ENCODE measurements at regions not wholly inside any gene's neighbourhood (a gene's known extent, or its start where the extent isn't known, plus 50 kb on each side); places are given as distances from the start of the nearest gene placed in this dataset.

DNA sequence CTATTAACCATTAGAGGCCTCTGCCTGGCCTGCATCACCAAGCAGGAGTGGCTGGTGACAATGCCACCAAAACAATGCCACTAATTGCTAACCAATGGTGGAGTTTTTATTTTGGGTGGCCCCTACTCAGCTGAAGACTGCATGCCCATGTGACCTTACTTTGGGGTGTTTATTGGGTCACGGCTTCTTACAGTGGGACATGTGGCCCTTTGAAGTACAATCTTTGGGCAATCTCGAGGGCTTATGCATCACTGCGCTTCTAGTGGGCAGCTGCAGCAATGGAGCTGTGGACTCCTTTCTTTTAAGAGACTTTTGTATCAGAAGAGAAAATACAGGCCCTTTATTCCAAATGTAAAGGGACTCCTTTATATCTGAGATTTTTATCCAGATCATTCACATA is 85.7 kb downstream of the IGLL5 start:
- no peaks in the 10 kb centered on the region for H3K36me3 Mint-ChIP-seq
- no peaks in the 10 kb centered on the region for H3K4me1 Mint-ChIP-seq (ENCODE audit: unreplicated experiment)
- no peaks in the 10 kb centered on the region for H3K9me3 Mint-ChIP-seq
- H3K27me3 Mint-ChIP-seq, result peaks cover 52% of the 10 kb centered on the region
- no peak for DNase-seq (ENCODE audit: extremely low spot score, unreplicated experiment)
- no peak overlapping the region for H3K4me3 Mint-ChIP-seq
- TF ChIP-seq, protein P1, sequence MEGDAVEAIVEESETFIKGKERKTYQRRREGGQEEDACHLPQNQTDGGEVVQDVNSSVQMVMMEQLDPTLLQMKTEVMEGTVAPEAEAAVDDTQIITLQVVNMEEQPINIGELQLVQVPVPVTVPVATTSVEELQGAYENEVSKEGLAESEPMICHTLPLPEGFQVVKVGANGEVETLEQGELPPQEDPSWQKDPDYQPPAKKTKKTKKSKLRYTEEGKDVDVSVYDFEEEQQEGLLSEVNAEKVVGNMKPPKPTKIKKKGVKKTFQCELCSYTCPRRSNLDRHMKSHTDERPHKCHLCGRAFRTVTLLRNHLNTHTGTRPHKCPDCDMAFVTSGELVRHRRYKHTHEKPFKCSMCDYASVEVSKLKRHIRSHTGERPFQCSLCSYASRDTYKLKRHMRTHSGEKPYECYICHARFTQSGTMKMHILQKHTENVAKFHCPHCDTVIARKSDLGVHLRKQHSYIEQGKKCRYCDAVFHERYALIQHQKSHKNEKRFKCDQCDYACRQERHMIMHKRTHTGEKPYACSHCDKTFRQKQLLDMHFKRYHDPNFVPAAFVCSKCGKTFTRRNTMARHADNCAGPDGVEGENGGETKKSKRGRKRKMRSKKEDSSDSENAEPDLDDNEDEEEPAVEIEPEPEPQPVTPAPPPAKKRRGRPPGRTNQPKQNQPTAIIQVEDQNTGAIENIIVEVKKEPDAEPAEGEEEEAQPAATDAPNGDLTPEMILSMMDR (conservative IDR thresholded peaks at IDR 0.05), result no peak
- no peak overlapping the region for H3K27ac Mint-ChIP-seq

DNA sequence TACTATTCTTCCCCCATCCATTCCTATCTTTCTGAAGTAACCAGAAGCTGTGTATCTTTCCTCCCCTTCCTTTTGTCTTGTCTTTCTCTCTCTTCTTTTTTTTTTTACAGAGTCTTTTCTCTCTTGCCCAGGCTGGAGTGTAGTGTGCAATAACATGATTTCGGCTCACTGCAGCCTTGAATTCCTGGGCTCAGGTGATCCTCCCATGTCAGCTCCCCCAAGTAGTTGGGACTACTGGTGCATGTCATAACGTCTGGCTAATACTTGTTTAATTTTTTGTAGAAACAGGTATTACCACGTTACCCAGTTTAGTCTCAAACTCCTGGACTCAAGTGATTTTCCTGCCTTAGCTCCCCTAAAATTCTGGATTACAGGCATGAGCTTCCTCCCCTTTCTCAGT is 86.5 kb downstream of the IGLL5 start:
- Mint-ChIP-seq H3K27me3 (peaks cover 51% of the 10 kb centered on the region), H3K4me1 (ENCODE audit: unreplicated experiment) (no peaks in the 10 kb centered on the region), H3K4me3 (no peak overlapping the region), H3K27ac (no peak overlapping the region), H3K9me3 (no peaks in the 10 kb centered on the region), H3K36me3 (no peaks in the 10 kb centered on the region)
- no peak for DNase-seq (ENCODE audit: extremely low spot score, unreplicated experiment)
- TF ChIP-seq, protein P1 (conservative IDR thresholded peaks at IDR 0.05), result no peak

DNA sequence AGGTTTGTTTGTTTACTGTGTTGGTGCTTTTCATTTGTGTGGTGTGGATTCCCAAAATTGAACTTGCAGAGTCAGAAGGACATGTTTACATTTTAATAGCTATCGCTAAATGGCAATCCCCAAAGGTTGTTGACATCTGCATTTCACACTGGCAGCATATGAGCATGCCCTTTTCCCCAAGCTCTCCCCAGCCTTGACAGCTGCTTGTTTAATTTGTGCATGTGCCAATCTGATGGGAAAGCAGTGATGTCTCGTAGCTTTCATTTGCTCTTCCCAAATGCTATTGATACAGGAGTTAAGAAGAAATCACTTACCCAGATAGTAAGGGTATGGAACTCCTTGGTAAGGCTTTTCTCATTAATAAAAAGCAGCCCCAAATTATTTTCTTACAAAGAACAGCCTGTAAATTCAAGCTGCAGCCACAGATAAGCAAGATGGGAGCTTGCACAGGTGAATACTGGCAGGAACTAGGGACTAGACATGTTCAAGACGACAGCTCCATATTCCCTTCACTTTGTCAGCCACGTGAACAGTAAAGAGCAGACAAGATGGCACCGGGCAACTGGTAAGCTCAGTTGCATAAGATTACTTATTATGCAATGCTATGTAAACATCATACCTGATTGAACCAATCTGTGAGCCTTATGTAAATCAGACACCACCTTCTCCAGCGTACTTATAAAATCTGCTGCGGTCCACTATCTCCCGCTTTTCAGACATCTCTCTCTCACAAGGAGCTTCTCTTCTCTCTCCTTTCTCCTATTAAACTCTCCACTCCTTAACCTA is 87.4 kb downstream of the IGLL5 start:
- H3K4me1 Mint-ChIP-seq (ENCODE audit: unreplicated experiment), result no peaks in the 10 kb centered on the region
- no peak overlapping the region for H3K27ac Mint-ChIP-seq
- peaks cover 43% of the 10 kb centered on the region for H3K27me3 Mint-ChIP-seq

DNA sequence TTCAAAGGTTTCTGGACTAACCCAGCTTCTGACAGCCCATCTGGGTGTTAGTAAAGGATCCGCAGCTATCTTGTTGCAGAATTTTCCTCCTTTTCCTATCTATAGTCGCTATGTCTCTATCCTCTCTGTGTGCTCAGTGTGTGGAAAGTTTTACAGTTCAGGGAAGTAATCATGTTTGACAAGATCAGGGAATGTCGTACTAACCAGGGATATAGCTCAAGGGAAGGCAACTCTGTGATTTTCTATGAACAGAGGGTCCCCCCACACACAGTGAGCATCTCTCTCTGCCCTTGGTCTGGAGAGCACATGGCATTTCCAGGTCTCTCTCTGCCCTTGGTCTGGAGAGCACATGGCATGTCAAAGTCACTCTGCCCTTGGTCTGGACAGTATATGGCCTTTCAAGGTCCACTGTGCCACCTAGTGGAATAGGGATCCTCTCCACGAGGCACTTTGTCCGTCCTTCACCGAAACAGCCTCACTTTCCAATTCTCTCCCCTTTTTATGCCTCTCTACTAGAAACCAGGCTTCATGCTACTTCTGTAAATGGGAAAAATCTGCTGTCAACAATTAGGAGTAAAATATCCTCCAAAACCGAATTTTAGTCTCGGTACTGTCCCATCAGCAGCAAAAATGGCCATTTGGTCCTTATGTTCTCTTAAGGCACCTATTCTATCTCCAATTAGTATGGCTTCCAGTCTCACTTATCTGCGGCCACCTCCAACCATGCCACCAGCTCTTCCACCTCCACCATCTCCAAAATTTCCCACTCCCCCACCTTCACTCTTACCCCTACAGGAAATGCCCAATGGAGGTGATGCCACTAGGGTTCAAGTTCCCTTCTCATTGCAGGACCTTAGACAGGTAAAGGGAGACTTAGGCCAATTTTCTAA is 88.7 kb downstream of the IGLL5 start:
- Mint-ChIP-seq H3K27me3 (peaks cover 31% of the 10 kb centered on the region), H3K4me3 (no peak overlapping the region), H3K4me1 (ENCODE audit: unreplicated experiment) (no peaks in the 10 kb centered on the region), H3K9me3 (peaks cover 6% of the 10 kb centered on the region), H3K27ac (no peak overlapping the region), H3K36me3 (no peaks in the 10 kb centered on the region)
- no peak for DNase-seq (ENCODE audit: extremely low spot score, unreplicated experiment)
- TF ChIP-seq, protein P1 (conservative IDR thresholded peaks at IDR 0.05), result no peak

More for the DNA sequence above, 87.4 kb downstream of the IGLL5 start:
- H3K36me3 Mint-ChIP-seq, result no peaks in the 10 kb centered on the region
- TF ChIP-seq, protein P1 (conservative IDR thresholded peaks at IDR 0.05), result no peak
- no peak overlapping the region for H3K4me3 Mint-ChIP-seq
- no peaks in the 10 kb centered on the region for H3K9me3 Mint-ChIP-seq
- no peak for DNase-seq (ENCODE audit: extremely low spot score, unreplicated experiment)

DNA sequence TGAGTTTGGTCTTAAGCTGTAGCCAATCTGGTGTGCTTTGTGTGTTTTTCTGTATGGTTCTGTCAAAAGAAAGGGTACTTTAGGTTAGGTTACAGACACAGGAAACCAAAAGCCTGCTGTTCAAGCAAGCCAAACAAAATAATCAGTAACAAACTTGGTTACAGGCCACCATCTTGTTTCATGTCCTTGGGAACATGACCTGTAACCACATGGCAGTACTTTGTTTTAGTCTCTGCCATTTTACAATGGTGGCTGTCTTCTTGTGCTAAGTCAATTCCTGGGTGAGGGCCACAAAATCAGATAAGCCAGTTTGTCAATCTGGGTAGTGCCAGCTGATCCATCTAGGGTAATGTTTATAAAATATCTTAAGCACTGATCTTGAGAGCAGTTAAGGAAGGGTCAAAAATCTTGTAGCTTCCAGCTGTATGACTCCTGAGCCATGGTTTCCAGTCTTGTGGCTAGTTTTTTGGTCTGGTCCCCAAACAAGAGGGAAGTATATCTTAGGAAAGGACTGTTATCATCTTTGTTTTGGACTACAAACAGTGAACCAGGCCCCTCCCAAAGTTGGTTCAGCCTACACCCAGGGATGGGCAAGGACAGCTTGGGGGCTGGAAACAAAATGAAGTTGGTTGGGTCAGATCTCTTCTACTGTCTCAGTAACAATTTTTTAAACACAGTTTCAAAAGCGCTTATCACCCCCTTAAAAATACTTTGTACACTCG is 90.0 kb downstream of the IGLL5 start:
- Mint-ChIP-seq H3K27me3 (peaks cover 28% of the 10 kb centered on the region), H3K4me1 (ENCODE audit: unreplicated experiment) (no peaks in the 10 kb centered on the region), H3K36me3 (no peaks in the 10 kb centered on the region), H3K4me3 (no peak overlapping the region), H3K9me3 (peaks cover 6% of the 10 kb centered on the region), H3K27ac (no peak overlapping the region)
- DNase-seq (ENCODE audit: extremely low spot score, unreplicated experiment), result no peak
- TF ChIP-seq, protein P1 (conservative IDR thresholded peaks at IDR 0.05), result no peak

Measured in type B pancreatic cell (in vitro differentiated cells).